PFSK-1 (cell line): ENCODE measurements at regions not wholly inside any gene's neighbourhood (a gene's known extent, or its start where the extent isn't known, plus 50 kb on each side); places are given as distances from the start of the nearest gene placed in this dataset.

Experiments used
- FOXP2 ChIP-seq: optimal IDR thresholded peaks from 2 replicates; pipeline ENCODE3; 2011; ENCODE audit warnings: borderline replicate concordance, control low read depth, inconsistent platforms; ENCODE audit not compliant: insufficient read depth; ENCODE audit errors: extremely low read length, extremely low read depth
- POLR2AphosphoS5 ChIP-seq: IDR thresholded peaks from 2 replicates; pipeline ENCODE4 v1.6.1; 2012; ENCODE audit warnings: low read depth, mild to moderate bottlenecking, control low read depth, low read length, moderate library complexity
- SIN3A ChIP-seq: IDR thresholded peaks from 2 replicates; pipeline ENCODE4 v1.6.1; 2012; ENCODE audit warnings: mild to moderate bottlenecking, low read length, moderate library complexity, borderline replicate concordance; ENCODE audit not compliant: insufficient read depth
- TAF1 ChIP-seq: IDR thresholded peaks from 2 replicates; pipeline ENCODE4 v1.6.1; 2012; ENCODE audit warnings: low read length, control low read depth, borderline replicate concordance; ENCODE audit not compliant: insufficient read depth
- TF ChIP-seq, protein P1 (sequence below), 2 experiments: IDR thresholded peaks; 2 replicates each; pipeline versions ENCODE4 v1.6.1 to v1.8.0; 2011 to 2012; ENCODE audit warnings: low read depth in 2 of 2, low read length in 2 of 2, control low read depth in 1 of 2, inconsistent platforms in 1 of 2, mild to moderate bottlenecking in 1 of 2, moderate library complexity in 1 of 2; ENCODE audit not compliant: insufficient read depth in 1 of 2

GRCh38 chr22:47793304-47794101 is 1031.1 kb downstream of the TBC1D22A start:
- TF ChIP-seq FOXP2 (no peak), POLR2AphosphoS5 (no peak), TAF1 (no peak), SIN3A (no peak)
- TF ChIP-seq, protein P1, sequence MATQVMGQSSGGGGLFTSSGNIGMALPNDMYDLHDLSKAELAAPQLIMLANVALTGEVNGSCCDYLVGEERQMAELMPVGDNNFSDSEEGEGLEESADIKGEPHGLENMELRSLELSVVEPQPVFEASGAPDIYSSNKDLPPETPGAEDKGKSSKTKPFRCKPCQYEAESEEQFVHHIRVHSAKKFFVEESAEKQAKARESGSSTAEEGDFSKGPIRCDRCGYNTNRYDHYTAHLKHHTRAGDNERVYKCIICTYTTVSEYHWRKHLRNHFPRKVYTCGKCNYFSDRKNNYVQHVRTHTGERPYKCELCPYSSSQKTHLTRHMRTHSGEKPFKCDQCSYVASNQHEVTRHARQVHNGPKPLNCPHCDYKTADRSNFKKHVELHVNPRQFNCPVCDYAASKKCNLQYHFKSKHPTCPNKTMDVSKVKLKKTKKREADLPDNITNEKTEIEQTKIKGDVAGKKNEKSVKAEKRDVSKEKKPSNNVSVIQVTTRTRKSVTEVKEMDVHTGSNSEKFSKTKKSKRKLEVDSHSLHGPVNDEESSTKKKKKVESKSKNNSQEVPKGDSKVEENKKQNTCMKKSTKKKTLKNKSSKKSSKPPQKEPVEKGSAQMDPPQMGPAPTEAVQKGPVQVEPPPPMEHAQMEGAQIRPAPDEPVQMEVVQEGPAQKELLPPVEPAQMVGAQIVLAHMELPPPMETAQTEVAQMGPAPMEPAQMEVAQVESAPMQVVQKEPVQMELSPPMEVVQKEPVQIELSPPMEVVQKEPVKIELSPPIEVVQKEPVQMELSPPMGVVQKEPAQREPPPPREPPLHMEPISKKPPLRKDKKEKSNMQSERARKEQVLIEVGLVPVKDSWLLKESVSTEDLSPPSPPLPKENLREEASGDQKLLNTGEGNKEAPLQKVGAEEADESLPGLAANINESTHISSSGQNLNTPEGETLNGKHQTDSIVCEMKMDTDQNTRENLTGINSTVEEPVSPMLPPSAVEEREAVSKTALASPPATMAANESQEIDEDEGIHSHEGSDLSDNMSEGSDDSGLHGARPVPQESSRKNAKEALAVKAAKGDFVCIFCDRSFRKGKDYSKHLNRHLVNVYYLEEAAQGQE (IDR thresholded peaks at IDR 0.05; ENCODE audit: insufficient read depth in 1 of 2, low read depth in 2 of 2, low read length in 2 of 2): no peak

- TF ChIP-seq FOXP2 (no peak), TAF1 (no peak), SIN3A (no peak), POLR2AphosphoS5 (no peak)
- TF ChIP-seq, protein P1 (IDR thresholded peaks at IDR 0.05; ENCODE audit: insufficient read depth in 1 of 2, low read depth in 2 of 2, low read length in 2 of 2): no peak
These were observed 1026.7 kb downstream of the TBC1D22A start for GRCh38 chr22:47789171-47789570.

DNA sequence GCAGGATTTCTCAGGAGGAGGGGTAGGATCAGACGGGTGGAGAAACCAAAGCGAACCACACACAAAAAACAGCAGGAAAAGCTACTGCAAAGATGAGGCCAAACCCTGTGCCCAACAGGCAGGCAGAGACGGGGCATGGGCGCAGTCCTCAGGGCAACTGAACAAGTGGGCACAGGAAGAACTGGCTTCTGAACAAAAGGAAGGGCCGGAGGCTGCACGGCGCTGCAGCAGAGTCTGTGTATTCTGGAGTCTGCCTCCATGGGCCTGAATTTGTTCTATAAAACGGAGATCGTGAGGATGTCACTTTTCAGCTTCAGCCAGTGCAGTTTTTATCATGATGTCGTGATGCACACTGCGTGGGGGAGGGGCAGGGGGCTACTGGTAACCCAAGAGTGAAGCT is 1026.0 kb downstream of the TBC1D22A start:
- TF ChIP-seq POLR2AphosphoS5: no peak

GRCh38 chr22:47787501-47788227 is 1025.2 kb downstream of the TBC1D22A start:
- TF ChIP-seq TAF1 (no peak), FOXP2 (no peak), SIN3A (no peak), POLR2AphosphoS5 (no peak)
- TF ChIP-seq, protein P1 (IDR thresholded peaks at IDR 0.05; ENCODE audit: insufficient read depth in 1 of 2, low read depth in 2 of 2, low read length in 2 of 2): no peak

DNA sequence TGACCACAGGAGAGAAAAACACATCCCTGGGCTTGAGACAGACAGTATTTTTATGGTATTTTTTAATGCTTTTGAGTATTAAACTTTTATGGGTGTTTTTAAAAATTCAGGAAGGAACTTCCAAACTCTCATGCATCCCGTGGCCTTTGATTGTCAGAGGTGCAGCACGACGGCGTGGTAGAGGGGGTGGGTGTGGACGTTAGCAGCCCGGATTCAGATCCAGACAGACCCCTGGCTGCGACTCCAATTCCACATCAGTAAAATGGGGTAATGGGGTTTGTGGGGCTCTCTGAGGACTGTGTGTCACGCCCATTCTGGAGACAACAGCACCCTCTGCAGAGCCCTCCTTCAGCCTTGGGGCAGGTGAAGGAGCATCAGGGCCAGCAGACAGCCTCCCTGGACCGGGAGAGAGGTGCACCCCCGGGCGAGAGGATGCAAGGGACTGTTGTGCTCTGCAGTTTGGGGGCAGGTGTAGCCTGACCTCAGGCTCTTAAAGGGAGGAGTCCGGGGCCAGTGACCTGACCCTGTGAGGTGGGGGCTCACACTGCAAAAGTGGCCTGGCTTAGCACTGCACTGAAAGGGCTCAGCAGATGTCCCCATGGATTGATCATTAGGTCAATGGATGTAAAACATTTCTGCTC is 1024.3 kb downstream of the TBC1D22A start:
- TF ChIP-seq TAF1 (no peak), POLR2AphosphoS5 (no peak), FOXP2 (no peak), SIN3A (no peak)
- TF ChIP-seq, protein P1 (IDR thresholded peaks at IDR 0.05; ENCODE audit: insufficient read depth in 1 of 2, low read depth in 2 of 2, low read length in 2 of 2): no peak
